Myocyte (in vitro differentiated cells): ENCODE measurements at regions not wholly inside any gene's neighbourhood (a gene's known extent, or its start where the extent isn't known, plus 50 kb on each side); places are given as distances from the start of the nearest gene placed in this dataset.

Experiments
- DNase-seq: peaks from one replicate; pipeline ENCODE4 v3.0.0-alpha.2; 2012; ENCODE audit warnings: low read depth

- no peak for DNase-seq
Measured at GRCh38 chr20:40769677-40770285, 80.7 kb upstream of the MAFB start.

GRCh38 chr20:40770564-40771307, 81.7 kb upstream of the MAFB start:
- DNase-seq: no peak

GRCh38 chr20:40771308-40771610, 82.2 kb upstream of the MAFB start:
- DNase-seq: no peak

GRCh38 chr20:40771848-40772511, 82.9 kb upstream of the MAFB start:
- DNase-seq: no peak

- no peak for DNase-seq
Measured at GRCh38 chr20:40773376-40773775, 84.3 kb upstream of the MAFB start.

GRCh38 chr20:40774252-40774651, 85.2 kb upstream of the MAFB start:
- no peak for DNase-seq

GRCh38 chr20:40775561-40776146, 86.6 kb upstream of the MAFB start:
- no peak for DNase-seq

GRCh38 chr20:40776466-40777457, 87.7 kb upstream of the MAFB start:
- no peak for DNase-seq

GRCh38 chr20:40777653-40778052, 88.6 kb upstream of the MAFB start:
- DNase-seq: no peak

GRCh38 chr20:40778894-40779496, 90.0 kb upstream of the MAFB start:
- no peak for DNase-seq

GRCh38 chr20:40781327-40782042, 92.4 kb upstream of the MAFB start:
- no peak for DNase-seq

- no peak for DNase-seq
Measured at GRCh38 chr20:40782043-40782368, 93.0 kb upstream of the MAFB start.

- no peak for DNase-seq
Measured at GRCh38 chr20:40785346-40785745, 96.3 kb upstream of the MAFB start.

- no peak for DNase-seq
Measured at GRCh38 chr20:40786336-40786735, 97.3 kb upstream of the MAFB start.

GRCh38 chr20:40787941-40788340, 98.9 kb upstream of the MAFB start:
- no peak for DNase-seq

- peak; percentile 1 for DNase-seq
Measured at GRCh38 chr20:40797425-40797824, 108.4 kb upstream of the MAFB start.

- no peak for DNase-seq
Measured at GRCh38 chr20:40798066-40798465, 109.0 kb upstream of the MAFB start.

- no peak for DNase-seq
Measured at GRCh38 chr20:40802886-40803285, 113.8 kb upstream of the MAFB start.

GRCh38 chr20:40803381-40803780, 114.3 kb upstream of the MAFB start:
- no peak for DNase-seq

GRCh38 chr20:40805592-40805991, 116.6 kb upstream of the MAFB start:
- DNase-seq: no peak
